ENCODE measurements at regions not wholly inside any gene's neighbourhood (a gene's known extent, or its start where the extent isn't known, plus 50 kb on each side); places are given as distances from the start of the nearest gene placed in this dataset.

- no peak for TF ChIP-seq EP300 (conservative IDR thresholded peaks at IDR 0.05; ENCODE audit: poor library complexity, severe bottlenecking)
- TF ChIP-seq CTCF (IDR thresholded peaks at IDR 0.05; ENCODE audit: poor library complexity, severe bottlenecking): no peak
- no peak for TF ChIP-seq POLR2AphosphoS5 (IDR thresholded peaks at IDR 0.05)
- TF ChIP-seq SMC3 (conservative IDR thresholded peaks at IDR 0.05; ENCODE audit: poor library complexity): no peak
- TF ChIP-seq REST (IDR thresholded peaks at IDR 0.05; ENCODE audit: borderline replicate concordance): no peak
These were observed 61.9 kb upstream of the TCEAL2 start for GRCh38 chrX:102063445-102064074.
